K562 (cell line): ENCODE measurements at regions not wholly inside any gene's neighbourhood (a gene's known extent, or its start where the extent isn't known, plus 50 kb on each side); places are given as distances from the start of the nearest gene placed in this dataset.

ENCODE experiments used
- CEBPG ChIP-seq, 3 experiments: fragments of 200-800 bp in 1 of 3; sonication (Bioruptor generic) in 1 of 3; sonication (generic) in 1 of 3; formaldehyde crosslinking in 1 of 3; IDR thresholded peaks in 2 of 3; conservative IDR thresholded peaks in 1 of 3; 2 replicates each; pipeline versions ENCODE4 v1.6.1 to v1.8.0; 2016 to 2022; ENCODE audit warnings: missing compliant biosample characterization in 2 of 3, missing genetic modification characterization in 2 of 3, mild to moderate bottlenecking in 1 of 3, missing genetic modification reagents in 1 of 3
- HCFC1 ChIP-seq: IDR thresholded peaks from 2 replicates; pipeline ENCODE4 v1.6.1; 2012; ENCODE audit warnings: low read depth, low read length, improper control_type of control experiment
- SAFB2 ChIP-seq: fragments of 200-400 bp; formaldehyde crosslinking; IDR thresholded peaks from 2 replicates; pipeline ENCODE4 v1.6.1; 2018; ENCODE audit warnings: borderline replicate concordance, low read length, low read depth, moderate library complexity; ENCODE audit not compliant: severe bottlenecking
- ZNF239 ChIP-seq: fragments of 250-450 bp; sonication (Bioruptor Pico); IDR thresholded peaks from 2 replicates; pipeline ENCODE4 v1.4.0; 2020; ENCODE audit warnings: mild to moderate bottlenecking
- TF ChIP-seq, protein P1 (sequence below): fragments of 250-450 bp; sonication (Bioruptor Pico); IDR thresholded peaks from 2 replicates; pipeline ENCODE4 v1.4.0; 2020

DNA sequence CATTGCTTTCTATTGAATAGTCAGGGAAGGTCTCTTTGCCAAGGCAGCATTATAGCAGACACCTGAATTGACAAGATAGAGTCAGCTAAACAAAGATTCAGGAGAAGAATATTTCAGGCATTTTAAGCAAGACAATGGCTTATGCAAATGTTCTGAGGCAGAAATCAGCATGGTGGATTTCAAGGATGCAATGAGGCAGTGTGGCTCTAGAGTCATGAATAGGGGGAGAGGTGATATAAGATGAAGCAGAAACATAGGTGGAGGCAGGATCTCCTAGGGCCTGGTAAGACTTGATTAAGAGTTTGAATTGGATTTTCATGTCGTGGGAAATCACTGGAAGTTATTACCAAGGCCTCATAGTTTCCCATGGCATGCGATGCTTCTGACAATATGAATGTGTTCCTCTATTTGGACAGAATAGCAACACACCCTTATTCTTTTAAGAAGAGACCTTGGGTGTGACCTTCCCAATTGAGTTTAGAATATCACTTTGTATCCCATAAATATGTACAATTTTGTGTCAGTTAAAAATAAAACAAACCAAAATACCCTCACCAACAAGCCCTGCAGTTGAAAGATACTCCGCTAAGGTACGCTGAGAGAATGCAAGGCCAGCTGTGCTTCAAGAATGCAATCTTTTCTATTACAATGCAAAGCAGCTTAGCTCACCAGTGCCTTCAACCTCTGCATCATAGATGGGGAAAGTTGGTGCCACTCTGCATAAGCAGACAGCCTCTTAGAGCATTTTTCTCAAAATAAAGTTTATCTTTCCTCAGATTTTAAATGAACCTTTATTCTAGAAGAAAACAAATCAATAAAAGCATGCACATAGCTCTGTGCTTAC is 139.6 kb upstream of the SALL1 start (continued):
- TF ChIP-seq ZNF239, result no peak
- TF ChIP-seq CEBPG (CRISPR knock-in tag; IDR thresholded peaks at IDR 0.05), result no peak
- no peak for TF ChIP-seq CEBPG (tag; conservative IDR thresholded peaks at IDR 0.05 in 1 of 2, IDR thresholded peaks at IDR 0.05 in 1 of 2)
- no peak for TF ChIP-seq HCFC1
- TF ChIP-seq SAFB2, result no peak
- TF ChIP-seq, protein P1, sequence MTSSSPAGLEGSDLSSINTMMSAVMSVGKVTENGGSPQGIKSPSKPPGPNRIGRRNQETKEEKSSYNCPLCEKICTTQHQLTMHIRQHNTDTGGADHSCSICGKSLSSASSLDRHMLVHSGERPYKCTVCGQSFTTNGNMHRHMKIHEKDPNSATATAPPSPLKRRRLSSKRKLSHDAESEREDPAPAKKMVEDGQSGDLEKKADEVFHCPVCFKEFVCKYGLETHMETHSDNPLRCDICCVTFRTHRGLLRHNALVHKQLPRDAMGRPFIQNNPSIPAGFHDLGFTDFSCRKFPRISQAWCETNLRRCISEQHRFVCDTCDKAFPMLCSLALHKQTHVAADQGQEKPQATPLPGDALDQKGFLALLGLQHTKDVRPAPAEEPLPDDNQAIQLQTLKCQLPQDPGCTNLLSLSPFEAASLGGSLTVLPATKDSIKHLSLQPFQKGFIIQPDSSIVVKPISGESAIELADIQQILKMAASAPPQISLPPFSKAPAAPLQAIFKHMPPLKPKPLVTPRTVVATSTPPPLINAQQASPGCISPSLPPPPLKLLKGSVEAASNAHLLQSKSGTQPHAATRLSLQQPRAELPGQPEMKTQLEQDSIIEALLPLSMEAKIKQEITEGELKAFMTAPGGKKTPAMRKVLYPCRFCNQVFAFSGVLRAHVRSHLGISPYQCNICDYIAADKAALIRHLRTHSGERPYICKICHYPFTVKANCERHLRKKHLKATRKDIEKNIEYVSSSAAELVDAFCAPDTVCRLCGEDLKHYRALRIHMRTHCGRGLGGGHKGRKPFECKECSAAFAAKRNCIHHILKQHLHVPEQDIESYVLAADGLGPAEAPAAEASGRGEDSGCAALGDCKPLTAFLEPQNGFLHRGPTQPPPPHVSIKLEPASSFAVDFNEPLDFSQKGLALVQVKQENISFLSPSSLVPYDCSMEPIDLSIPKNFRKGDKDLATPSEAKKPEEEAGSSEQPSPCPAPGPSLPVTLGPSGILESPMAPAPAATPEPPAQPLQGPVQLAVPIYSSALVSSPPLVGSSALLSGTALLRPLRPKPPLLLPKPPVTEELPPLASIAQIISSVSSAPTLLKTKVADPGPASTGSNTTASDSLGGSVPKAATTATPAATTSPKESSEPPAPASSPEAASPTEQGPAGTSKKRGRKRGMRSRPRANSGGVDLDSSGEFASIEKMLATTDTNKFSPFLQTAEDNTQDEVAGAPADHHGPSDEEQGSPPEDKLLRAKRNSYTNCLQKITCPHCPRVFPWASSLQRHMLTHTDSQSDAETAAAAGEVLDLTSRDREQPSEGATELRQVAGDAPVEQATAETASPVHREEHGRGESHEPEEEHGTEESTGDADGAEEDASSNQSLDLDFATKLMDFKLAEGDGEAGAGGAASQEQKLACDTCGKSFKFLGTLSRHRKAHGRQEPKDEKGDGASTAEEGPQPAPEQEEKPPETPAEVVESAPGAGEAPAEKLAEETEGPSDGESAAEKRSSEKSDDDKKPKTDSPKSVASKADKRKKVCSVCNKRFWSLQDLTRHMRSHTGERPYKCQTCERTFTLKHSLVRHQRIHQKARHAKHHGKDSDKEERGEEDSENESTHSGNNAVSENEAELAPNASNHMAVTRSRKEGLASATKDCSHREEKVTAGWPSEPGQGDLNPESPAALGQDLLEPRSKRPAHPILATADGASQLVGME, result no peak
- TF ChIP-seq, all 486 proteins: peak for 0
